ENCODE measurements at regions not wholly inside any gene's neighbourhood (a gene's known extent, or its start where the extent isn't known, plus 50 kb on each side); places are given as distances from the start of the nearest gene placed in this dataset.

GRCh38 chr1:58264462-58264861 is 282.1 kb downstream of the OMA1 start:
- Histone ChIP-seq H3K36me3 (ENCODE audit: insufficient read depth, low read length) (no peaks in the 10 kb centered on the region), H3K79me2 (ENCODE audit: insufficient read depth, low read length) (no peaks in the 10 kb centered on the region), H3K4me3 (ENCODE audit: low read depth in 1 of 2, low read length in 2 of 2) (no peak overlapping the region), H3K9me3 (ENCODE audit: insufficient read depth, low read length, severe bottlenecking) (no peaks in the 10 kb centered on the region), H3K27ac (ENCODE audit: low read length) (no peak overlapping the region), H2AFZ (ENCODE audit: low read depth, low read length) (no peak overlapping the region), H4K20me1 (ENCODE audit: insufficient read depth, low read length) (no peaks in the 10 kb centered on the region), H3K9ac (ENCODE audit: low read depth, low read length) (no peak overlapping the region), H3K27me3 (ENCODE audit: insufficient read depth, low read length, poor library complexity) (no peaks in the 10 kb centered on the region), H3K4me2 (ENCODE audit: insufficient read depth, low read length) (no peak overlapping the region), H3K4me1 (ENCODE audit: insufficient read depth, low read length) (no peaks in the 10 kb centered on the region)
- DNase-seq (no peak), ATAC-seq (ENCODE audit: insufficient read depth, low read depth) (no peak)
- TF ChIP-seq EZH2 (IDR thresholded peaks at IDR 0.05; ENCODE audit: borderline replicate concordance, low read depth, low read length, severe bottlenecking), result no peak
- TF ChIP-seq, protein P1, sequence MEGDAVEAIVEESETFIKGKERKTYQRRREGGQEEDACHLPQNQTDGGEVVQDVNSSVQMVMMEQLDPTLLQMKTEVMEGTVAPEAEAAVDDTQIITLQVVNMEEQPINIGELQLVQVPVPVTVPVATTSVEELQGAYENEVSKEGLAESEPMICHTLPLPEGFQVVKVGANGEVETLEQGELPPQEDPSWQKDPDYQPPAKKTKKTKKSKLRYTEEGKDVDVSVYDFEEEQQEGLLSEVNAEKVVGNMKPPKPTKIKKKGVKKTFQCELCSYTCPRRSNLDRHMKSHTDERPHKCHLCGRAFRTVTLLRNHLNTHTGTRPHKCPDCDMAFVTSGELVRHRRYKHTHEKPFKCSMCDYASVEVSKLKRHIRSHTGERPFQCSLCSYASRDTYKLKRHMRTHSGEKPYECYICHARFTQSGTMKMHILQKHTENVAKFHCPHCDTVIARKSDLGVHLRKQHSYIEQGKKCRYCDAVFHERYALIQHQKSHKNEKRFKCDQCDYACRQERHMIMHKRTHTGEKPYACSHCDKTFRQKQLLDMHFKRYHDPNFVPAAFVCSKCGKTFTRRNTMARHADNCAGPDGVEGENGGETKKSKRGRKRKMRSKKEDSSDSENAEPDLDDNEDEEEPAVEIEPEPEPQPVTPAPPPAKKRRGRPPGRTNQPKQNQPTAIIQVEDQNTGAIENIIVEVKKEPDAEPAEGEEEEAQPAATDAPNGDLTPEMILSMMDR (IDR thresholded peaks at IDR 0.05; ENCODE audit: borderline replicate concordance, extremely low read depth, low read length, poor library complexity, severe bottlenecking), result no peak

- no peaks in the 10 kb centered on the region for H3K4me1 ChIP-seq (ENCODE audit: insufficient read depth, low read length)
- H3K4me3 ChIP-seq (ENCODE audit: low read depth in 1 of 2, low read length in 2 of 2), result no peak overlapping the region
- no peak overlapping the region for H3K9ac ChIP-seq (ENCODE audit: low read depth, low read length)
- no peak overlapping the region for H2AFZ ChIP-seq (ENCODE audit: low read depth, low read length)
- H3K9me3 ChIP-seq (ENCODE audit: insufficient read depth, low read length, severe bottlenecking), result no peaks in the 10 kb centered on the region
- H3K79me2 ChIP-seq (ENCODE audit: insufficient read depth, low read length), result no peaks in the 10 kb centered on the region
- ATAC-seq (ENCODE audit: insufficient read depth, low read depth) (no peak), DNase-seq (no peak)
- TF ChIP-seq, protein P1 (IDR thresholded peaks at IDR 0.05; ENCODE audit: borderline replicate concordance, extremely low read depth, low read length, poor library complexity, severe bottlenecking), result no peak
- TF ChIP-seq EZH2 (IDR thresholded peaks at IDR 0.05; ENCODE audit: borderline replicate concordance, low read depth, low read length, severe bottlenecking), result no peak
- H4K20me1 ChIP-seq (ENCODE audit: insufficient read depth, low read length), result no peaks in the 10 kb centered on the region
- no peak overlapping the region for H3K27ac ChIP-seq (ENCODE audit: low read length)
- no peaks in the 10 kb centered on the region for H3K27me3 ChIP-seq (ENCODE audit: insufficient read depth, low read length, poor library complexity)
- H3K4me2 ChIP-seq (ENCODE audit: insufficient read depth, low read length), result no peak overlapping the region
- no peaks in the 10 kb centered on the region for H3K36me3 ChIP-seq (ENCODE audit: insufficient read depth, low read length)
Observed at GRCh38 chr1:58262702-58263101, 283.8 kb downstream of the OMA1 start.

DNA sequence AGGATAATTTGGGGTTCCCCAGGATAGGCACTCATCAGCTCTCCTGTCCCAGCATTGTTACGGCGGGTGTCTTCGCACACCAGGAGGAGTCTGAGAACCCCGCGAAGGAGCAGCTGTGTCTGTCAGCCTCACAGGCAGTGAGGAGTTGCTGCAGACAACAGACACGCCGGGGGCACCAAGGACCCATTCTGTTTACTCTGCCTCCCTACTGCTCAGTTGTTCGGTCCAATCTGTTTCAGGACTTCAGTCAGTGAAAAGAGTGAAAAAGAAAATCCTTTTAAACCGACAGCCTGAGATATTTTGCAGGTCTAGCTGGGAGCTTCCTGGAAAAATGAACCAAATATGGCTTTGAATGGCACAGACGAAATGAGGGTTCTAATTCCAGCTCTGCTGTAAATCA is 288.4 kb downstream of the OMA1 start:
- DNase-seq, result no peak
- TF ChIP-seq, protein P1 (IDR thresholded peaks at IDR 0.05; ENCODE audit: borderline replicate concordance, extremely low read depth, low read length, poor library complexity, severe bottlenecking), result no peak
- no peak for TF ChIP-seq EZH2 (IDR thresholded peaks at IDR 0.05; ENCODE audit: borderline replicate concordance, low read depth, low read length, severe bottlenecking)
- no peak overlapping the region for H3K4me3 ChIP-seq (ENCODE audit: low read depth in 1 of 2, low read length in 2 of 2)

GRCh38 chr1:58257003-58257402 is 289.5 kb downstream of the OMA1 start:
- Histone ChIP-seq H4K20me1 (ENCODE audit: insufficient read depth, low read length) (no peaks in the 10 kb centered on the region), H3K9ac (ENCODE audit: low read depth, low read length) (no peak overlapping the region), H3K4me1 (ENCODE audit: insufficient read depth, low read length) (no peaks in the 10 kb centered on the region), H3K4me2 (ENCODE audit: insufficient read depth, low read length) (no peak overlapping the region), H3K36me3 (ENCODE audit: insufficient read depth, low read length) (no peaks in the 10 kb centered on the region), H2AFZ (ENCODE audit: low read depth, low read length) (no peak overlapping the region), H3K27ac (ENCODE audit: low read length) (no peak overlapping the region), H3K9me3 (ENCODE audit: insufficient read depth, low read length, severe bottlenecking) (no peaks in the 10 kb centered on the region), H3K4me3 (ENCODE audit: low read depth in 1 of 2, low read length in 2 of 2) (no peak overlapping the region), H3K79me2 (ENCODE audit: insufficient read depth, low read length) (no peaks in the 10 kb centered on the region), H3K27me3 (ENCODE audit: insufficient read depth, low read length, poor library complexity) (no peaks in the 10 kb centered on the region)
- ATAC-seq (ENCODE audit: insufficient read depth, low read depth), result no peak
- no peak for DNase-seq
- TF ChIP-seq, protein P1 (IDR thresholded peaks at IDR 0.05; ENCODE audit: borderline replicate concordance, extremely low read depth, low read length, poor library complexity, severe bottlenecking), result no peak
- no peak for TF ChIP-seq EZH2 (IDR thresholded peaks at IDR 0.05; ENCODE audit: borderline replicate concordance, low read depth, low read length, severe bottlenecking)

More for the DNA sequence above, 288.4 kb downstream of the OMA1 start:
- ATAC-seq (ENCODE audit: insufficient read depth, low read depth), result no peak
- Histone ChIP-seq H3K27ac (ENCODE audit: low read length) (no peak overlapping the region), H3K27me3 (ENCODE audit: insufficient read depth, low read length, poor library complexity) (no peaks in the 10 kb centered on the region), H3K4me2 (ENCODE audit: insufficient read depth, low read length) (no peak overlapping the region), H3K9ac (ENCODE audit: low read depth, low read length) (no peak overlapping the region), H4K20me1 (ENCODE audit: insufficient read depth, low read length) (no peaks in the 10 kb centered on the region), H3K9me3 (ENCODE audit: insufficient read depth, low read length, severe bottlenecking) (no peaks in the 10 kb centered on the region), H2AFZ (ENCODE audit: low read depth, low read length) (no peak overlapping the region), H3K79me2 (ENCODE audit: insufficient read depth, low read length) (no peaks in the 10 kb centered on the region), H3K4me1 (ENCODE audit: insufficient read depth, low read length) (no peaks in the 10 kb centered on the region), H3K36me3 (ENCODE audit: insufficient read depth, low read length) (no peaks in the 10 kb centered on the region)

Data from DND-41 (cell line).